NCI-H526 treated with DMSO at 0.1 percent for 48 hours (cell line): ENCODE measurements at regions not wholly inside any gene's neighbourhood (a gene's known extent, or its start where the extent isn't known, plus 50 kb on each side); places are given as distances from the start of the nearest gene placed in this dataset.
A peak's percentile ranks its signal among the peaks of the same experiment; 100 is the strongest.

Source experiments
- DNase-seq: peaks from one replicate; lab custom pipeline; 2025; lab: John Stamatoyannopoulos, UW

GRCh38 chr15:66848686-66849392 is 146.8 kb downstream of the SMAD6 start:
- no peak for DNase-seq

- no peak for DNase-seq
Measured at GRCh38 chr15:66849393-66849745, 147.3 kb downstream of the SMAD6 start.

- DNase-seq = no peak
Measured at GRCh38 chr15:66849746-66850077, 147.7 kb downstream of the SMAD6 start.

GRCh38 chr15:66850078-66850991 is 148.3 kb downstream of the SMAD6 start:
- DNase-seq = no peak

GRCh38 chr15:66850996-66851310 is 148.9 kb downstream of the SMAD6 start:
- no peak for DNase-seq

GRCh38 chr15:66851311-66852063 is 149.5 kb downstream of the SMAD6 start:
- DNase-seq = peak; percentile 61

- DNase-seq = no peak
Measured at GRCh38 chr15:66852064-66852905, 150.2 kb downstream of the SMAD6 start.

- no peak for DNase-seq
Measured at GRCh38 chr15:66854012-66854965, 152.3 kb downstream of the SMAD6 start.

- no peak for DNase-seq
Measured at GRCh38 chr15:66855041-66855440, 153.0 kb downstream of the SMAD6 start.

- DNase-seq = no peak
Measured at GRCh38 chr15:66857694-66858093, 155.7 kb downstream of the SMAD6 start.

- DNase-seq = no peak
Measured at GRCh38 chr15:66858423-66859207, 156.6 kb downstream of the SMAD6 start.

GRCh38 chr15:66859688-66860253 is 157.7 kb downstream of the SMAD6 start:
- DNase-seq = no peak

- DNase-seq = no peak
Measured at GRCh38 chr15:66860844-66861243, 158.8 kb downstream of the SMAD6 start.

- no peak for DNase-seq
Measured at GRCh38 chr15:66862111-66862939, 160.3 kb downstream of the SMAD6 start.

GRCh38 chr15:66862940-66863335 is 160.9 kb downstream of the SMAD6 start:
- DNase-seq = peak; percentile 32

GRCh38 chr15:66863390-66864085 is 161.5 kb downstream of the SMAD6 start:
- DNase-seq = no peak

- DNase-seq = no peak
Measured at GRCh38 chr15:66864086-66864830, 162.2 kb downstream of the SMAD6 start.
